GM12878 (cell line): ENCODE measurements at regions not wholly inside any gene's neighbourhood (a gene's known extent, or its start where the extent isn't known, plus 50 kb on each side); places are given as distances from the start of the nearest gene placed in this dataset.

Experiments used
- ATAC-seq: fragments of 200-7000 bp; cut with Tn5 transposase; 3 replicates; pipeline ENCODE4 v1.9.1; 2020; ENCODE audit warnings: mild to moderate bottlenecking, moderate library complexity
- BruUV-seq: library from RNA; stranded (reverse); fragments of 400-500 nt; replicated peaks from 2 replicates; lab custom pipeline; 2021; lab: Mats Ljungman, UMichigan
- CTCF ChIA-PET: fragments of 300-600 bp; sonication (Branson Sonifier 250); formaldehyde crosslinking; extraction: SDS; loops from one replicate; lab custom pipeline; 2021; ENCODE audit warnings: inconsistent platforms; lab: Yijun Ruan, JAX
- POLR2A ChIA-PET: fragments of 350-600 bp; formaldehyde crosslinking; extraction: SDS; loops from one replicate; lab custom pipeline; 2021; ENCODE audit warnings: inconsistent platforms; lab: Charles Lee
- RAD21 ChIA-PET: fragments of 300-600 bp; sonication (Branson Sonifier 250); formaldehyde crosslinking; loops from one replicate; lab custom pipeline; 2023; ENCODE audit warnings: antibody characterized with exemption; ENCODE audit not compliant: unreplicated experiment; lab: Charles Lee
- SMC1A ChIA-PET: fragments of 300-600 bp; sonication (Branson Sonifier 250); formaldehyde crosslinking; loops from one replicate; lab custom pipeline; 2023; ENCODE audit not compliant: unreplicated experiment, uncharacterized antibody; lab: Charles Lee
- DNase-seq: peaks from one replicate; pipeline ENCODE4 v3.0.0-alpha.2; 2011; ENCODE audit warnings: low read depth, low spot score
- FAIRE-seq: peaks from 3 replicates; lab custom pipeline; 2011; peaks lifted over from hg19 to GRCh38; lab: Jason Lieb, UNC
- H2AFZ ChIP-seq: 2 replicates; pipeline ENCODE4 v1.6.0; 2011; ENCODE audit warnings: low read depth, low read length, control low read depth; ENCODE audit not compliant: control insufficient read depth
- H3K27ac ChIP-seq: 2 replicates; pipeline ENCODE4 v1.5.1; 2011; ENCODE audit warnings: control low read depth; ENCODE audit not compliant: control insufficient read depth, insufficient read depth
- H3K27me3 ChIP-seq, 2 experiments: replicated peaks in 1 of 2; 2 replicates each; pipeline versions ENCODE4 v1.6.0 to v1.6.1; 2011; ENCODE audit warnings: low read length in 1 of 2; ENCODE audit not compliant: control insufficient read depth in 2 of 2, insufficient read depth in 2 of 2
- H3K36me3 ChIP-seq, 2 experiments: 2 replicates each; pipeline ENCODE4 v1.5.1; 2011; ENCODE audit warnings: low read length in 1 of 2; ENCODE audit not compliant: control insufficient read depth in 2 of 2, insufficient read depth in 2 of 2
- H3K4me1 ChIP-seq: 2 replicates; pipeline ENCODE4 v1.6.1; 2011; ENCODE audit warnings: mild to moderate bottlenecking, low read length, moderate library complexity, mixed read lengths; ENCODE audit not compliant: control insufficient read depth, insufficient read depth
- H3K4me2 ChIP-seq: 2 replicates; pipeline ENCODE4 v1.6.0; 2011; ENCODE audit warnings: control low read depth; ENCODE audit not compliant: control insufficient read depth, insufficient read depth
- H3K4me3 ChIP-seq: fragments of 200-600 bp; sonication (generic); 2 replicates; pipeline ENCODE4 v1.5.1; 2016
- H3K79me2 ChIP-seq: 2 replicates; pipeline ENCODE4 v1.6.0; 2011; ENCODE audit warnings: low read length; ENCODE audit not compliant: control insufficient read depth, insufficient read depth
- H3K9ac ChIP-seq: 2 replicates; pipeline ENCODE4 v1.8.0; 2011; ENCODE audit warnings: low read length, control low read depth, mixed read lengths; ENCODE audit not compliant: control insufficient read depth, insufficient read depth
- H3K9me3 ChIP-seq: replicated peaks from 3 replicates; pipeline ENCODE4 v1.5.1; 2011; ENCODE audit warnings: mild to moderate bottlenecking, low read length; ENCODE audit not compliant: control insufficient read depth, insufficient read depth
- H4K20me1 ChIP-seq: 2 replicates; pipeline ENCODE4 v1.6.0; 2011; ENCODE audit not compliant: control insufficient read depth, insufficient read depth
- ATF7 ChIP-seq: fragments of 450-650 bp; IDR thresholded peaks from 2 replicates; pipeline ENCODE4 v1.6.1; 2016; ENCODE audit warnings: low read depth, mild to moderate bottlenecking
- ETV6 ChIP-seq, 2 experiments: fragments of 450-650 bp in 1 of 2; IDR thresholded peaks in 1 of 2; conservative IDR thresholded peaks in 1 of 2; 2 replicates each; pipeline ENCODE4 v1.6.1; 2014; ENCODE audit warnings: antibody characterized with exemption in 1 of 2, borderline replicate concordance in 1 of 2, low read depth in 1 of 2, mild to moderate bottlenecking in 1 of 2, moderate library complexity in 1 of 2
- IKZF2 ChIP-seq, 2 experiments: fragments of 450-650 bp; IDR thresholded peaks; 2 replicates each; pipeline ENCODE4 v1.6.1; 2017; ENCODE audit warnings: mild to moderate bottlenecking in 2 of 2, moderate library complexity in 2 of 2
- IRF4 ChIP-seq: IDR thresholded peaks from 2 replicates; pipeline ENCODE4 v1.6.1; 2011; ENCODE audit warnings: low read depth, low read length
- MTA3 ChIP-seq: IDR thresholded peaks from 2 replicates; pipeline ENCODE4 v1.6.1; 2012; ENCODE audit warnings: low read length, inconsistent platforms, borderline replicate concordance
- PML ChIP-seq: IDR thresholded peaks from 2 replicates; pipeline ENCODE4 v1.6.1; 2012; ENCODE audit warnings: low read length, inconsistent platforms
- RCOR1 ChIP-seq: conservative IDR thresholded peaks from 2 replicates; pipeline ENCODE4 v1.6.1; 2012; ENCODE audit warnings: low read depth, low read length, improper control_type of control experiment
- SMC3 ChIP-seq: IDR thresholded peaks from 2 replicates; pipeline ENCODE4 v1.6.1; 2011; ENCODE audit warnings: low read length, improper control_type of control experiment, borderline replicate concordance
- SRF ChIP-seq, 2 experiments: IDR thresholded peaks; 2 replicates each; pipeline ENCODE4 v1.6.1; 2011; ENCODE audit warnings: low read depth in 2 of 2, low read length in 2 of 2, mild to moderate bottlenecking in 1 of 2, moderate library complexity in 1 of 2
- YY1 ChIP-seq: IDR thresholded peaks from 2 replicates; pipeline ENCODE4 v1.6.1; 2011; ENCODE audit warnings: low read depth, mild to moderate bottlenecking, low read length
- ZBED1 ChIP-seq: IDR thresholded peaks from 2 replicates; pipeline ENCODE4 v1.6.1; 2016; ENCODE audit warnings: borderline replicate concordance
- WGBS: methylation state at CpG from one replicate; pipeline ENCODE4 v1.1.6; 2016; ENCODE audit warnings: low lambda C conversion rate; ENCODE audit not compliant: insufficient replicate concordance, insufficient coverage; ENCODE audit errors: missing lambda C conversion rate; 5-methylcytosine and 5-hydroxymethylcytosine counted together
- in situ Hi-C: fragments of 300-500 bp; cut with MboI; formaldehyde crosslinking; loops from 9 replicates; pipeline ENCODE4 v1.14.3; 2018; ENCODE audit warnings: mixed read lengths
- intact Hi-C: fragments of 100-400 bp; cut with micrococcal nuclease; formaldehyde crosslinking; loops from one replicate; pipeline ENCODE4 v1.14.2; 2022; ENCODE audit not compliant: unreplicated experiment
- TF ChIP-seq, protein P1 (sequence below): fragments of 450-650 bp; IDR thresholded peaks from 2 replicates; pipeline ENCODE4 v1.6.1; 2017; ENCODE audit warnings: borderline replicate concordance
- TF ChIP-seq, protein P2 (sequence below): IDR thresholded peaks from 2 replicates; pipeline ENCODE4 v1.6.1; 2011; ENCODE audit warnings: low read depth, low read length, improper control_type of control experiment, borderline replicate concordance
- TF ChIP-seq, protein P3 (sequence below): fragments of 150-350 bp; IDR thresholded peaks from 2 replicates; pipeline ENCODE4 v1.6.1; 2014; ENCODE audit warnings: mild to moderate bottlenecking, low read depth, low read length
- TF ChIP-seq, protein P4 (sequence below): IDR thresholded peaks from 2 replicates; pipeline ENCODE4 v1.6.1; 2011; ENCODE audit warnings: borderline replicate concordance, low read depth, mild to moderate bottlenecking, moderate library complexity, mixed read lengths, low read length; ENCODE audit not compliant: insufficient read depth; ENCODE audit errors: extremely low read length

DNA sequence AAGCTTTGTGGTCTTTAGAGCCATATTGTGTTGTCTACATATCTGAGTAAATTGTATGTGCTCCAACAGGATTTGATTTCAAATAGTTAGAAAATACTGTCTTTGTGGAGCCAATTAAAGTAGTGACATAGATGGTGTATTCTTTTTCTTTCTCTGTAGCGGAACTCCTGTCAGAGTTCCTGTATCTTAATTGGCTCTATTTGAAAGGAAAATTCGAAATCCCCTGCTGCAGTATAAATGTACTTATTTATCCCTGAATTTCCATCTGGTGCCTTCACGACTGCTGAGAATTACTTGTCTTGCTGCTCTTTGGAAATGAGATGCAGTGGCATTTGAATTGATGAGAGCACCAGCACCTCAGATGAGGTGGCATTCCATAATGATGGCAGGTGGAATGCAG is 546.7 kb upstream of the SGCD start:
- in situ Hi-C loops = no loop called here
- H3K9ac ChIP-seq = no peak overlapping the region
- no peaks in the 10 kb centered on the region for H3K27me3 ChIP-seq
- H4K20me1 ChIP-seq = no peaks in the 10 kb centered on the region
- no peak for DNase-seq
- H3K27ac ChIP-seq = no peak overlapping the region
- ATAC-seq = no peak
- SMC1A ChIA-PET = no interaction called here
- no peaks in the 10 kb centered on the region for H3K79me2 ChIP-seq
- no peak overlapping the region for H3K4me3 ChIP-seq
- intact Hi-C loops = no loop called here
- TF ChIP-seq, protein P1, sequence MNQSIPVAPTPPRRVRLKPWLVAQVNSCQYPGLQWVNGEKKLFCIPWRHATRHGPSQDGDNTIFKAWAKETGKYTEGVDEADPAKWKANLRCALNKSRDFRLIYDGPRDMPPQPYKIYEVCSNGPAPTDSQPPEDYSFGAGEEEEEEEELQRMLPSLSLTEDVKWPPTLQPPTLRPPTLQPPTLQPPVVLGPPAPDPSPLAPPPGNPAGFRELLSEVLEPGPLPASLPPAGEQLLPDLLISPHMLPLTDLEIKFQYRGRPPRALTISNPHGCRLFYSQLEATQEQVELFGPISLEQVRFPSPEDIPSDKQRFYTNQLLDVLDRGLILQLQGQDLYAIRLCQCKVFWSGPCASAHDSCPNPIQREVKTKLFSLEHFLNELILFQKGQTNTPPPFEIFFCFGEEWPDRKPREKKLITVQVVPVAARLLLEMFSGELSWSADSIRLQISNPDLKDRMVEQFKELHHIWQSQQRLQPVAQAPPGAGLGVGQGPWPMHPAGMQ = no peak
- H3K36me3 ChIP-seq = no peaks in the 10 kb centered on the region
- H2AFZ ChIP-seq = no peak overlapping the region
- POLR2A ChIA-PET = no interaction called here
- no peak for FAIRE-seq
- no TSS peak for BruUV-seq
- H3K4me1 ChIP-seq = no peaks in the 10 kb centered on the region
- H3K9me3 ChIP-seq = no peaks in the 10 kb centered on the region
- WGBS = 31% methylated on average over 3 of the region's 3 CpGs
- RAD21 ChIA-PET = no interaction called here
- CTCF ChIA-PET = no interaction called here
- no peak overlapping the region for H3K4me2 ChIP-seq

DNA sequence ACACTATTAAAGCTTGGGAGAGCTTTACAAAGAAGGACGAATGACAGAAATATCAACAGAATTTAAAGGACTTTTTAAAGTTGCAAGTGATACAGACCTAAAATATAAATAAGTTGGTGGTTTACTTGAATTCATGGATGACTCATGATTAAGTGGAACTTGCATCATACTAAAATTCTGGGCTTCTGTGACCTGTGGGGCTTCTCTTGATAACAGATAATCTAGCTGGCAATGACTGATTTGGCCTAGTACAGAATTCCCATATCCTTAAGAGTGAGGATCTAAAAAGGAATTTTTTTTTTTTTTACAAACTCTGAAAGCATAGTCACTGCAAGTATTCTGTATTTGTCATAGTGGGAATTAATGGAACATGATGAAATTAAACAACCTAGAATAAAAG is 543.7 kb upstream of the SGCD start:
- no peaks in the 10 kb centered on the region for H3K4me1 ChIP-seq
- TF ChIP-seq ZBED1 = no peak
- TF ChIP-seq ATF7 = no peak
- TF ChIP-seq, protein P2, sequence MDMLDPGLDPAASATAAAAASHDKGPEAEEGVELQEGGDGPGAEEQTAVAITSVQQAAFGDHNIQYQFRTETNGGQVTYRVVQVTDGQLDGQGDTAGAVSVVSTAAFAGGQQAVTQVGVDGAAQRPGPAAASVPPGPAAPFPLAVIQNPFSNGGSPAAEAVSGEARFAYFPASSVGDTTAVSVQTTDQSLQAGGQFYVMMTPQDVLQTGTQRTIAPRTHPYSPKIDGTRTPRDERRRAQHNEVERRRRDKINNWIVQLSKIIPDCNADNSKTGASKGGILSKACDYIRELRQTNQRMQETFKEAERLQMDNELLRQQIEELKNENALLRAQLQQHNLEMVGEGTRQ = no peak
- TF ChIP-seq ETV6 (conservative IDR thresholded peaks at IDR 0.05 in 1 of 2, IDR thresholded peaks at IDR 0.05 in 1 of 2; ENCODE audit: borderline replicate concordance in 1 of 2, low read depth in 1 of 2) = no peak
- TF ChIP-seq PML = no peak
- TF ChIP-seq MTA3 = no peak
- TF ChIP-seq, protein P3, sequence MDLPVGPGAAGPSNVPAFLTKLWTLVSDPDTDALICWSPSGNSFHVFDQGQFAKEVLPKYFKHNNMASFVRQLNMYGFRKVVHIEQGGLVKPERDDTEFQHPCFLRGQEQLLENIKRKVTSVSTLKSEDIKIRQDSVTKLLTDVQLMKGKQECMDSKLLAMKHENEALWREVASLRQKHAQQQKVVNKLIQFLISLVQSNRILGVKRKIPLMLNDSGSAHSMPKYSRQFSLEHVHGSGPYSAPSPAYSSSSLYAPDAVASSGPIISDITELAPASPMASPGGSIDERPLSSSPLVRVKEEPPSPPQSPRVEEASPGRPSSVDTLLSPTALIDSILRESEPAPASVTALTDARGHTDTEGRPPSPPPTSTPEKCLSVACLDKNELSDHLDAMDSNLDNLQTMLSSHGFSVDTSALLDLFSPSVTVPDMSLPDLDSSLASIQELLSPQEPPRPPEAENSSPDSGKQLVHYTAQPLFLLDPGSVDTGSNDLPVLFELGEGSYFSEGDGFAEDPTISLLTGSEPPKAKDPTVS = no peak
- no peak for TF ChIP-seq SMC3
- TF ChIP-seq, protein P4, sequence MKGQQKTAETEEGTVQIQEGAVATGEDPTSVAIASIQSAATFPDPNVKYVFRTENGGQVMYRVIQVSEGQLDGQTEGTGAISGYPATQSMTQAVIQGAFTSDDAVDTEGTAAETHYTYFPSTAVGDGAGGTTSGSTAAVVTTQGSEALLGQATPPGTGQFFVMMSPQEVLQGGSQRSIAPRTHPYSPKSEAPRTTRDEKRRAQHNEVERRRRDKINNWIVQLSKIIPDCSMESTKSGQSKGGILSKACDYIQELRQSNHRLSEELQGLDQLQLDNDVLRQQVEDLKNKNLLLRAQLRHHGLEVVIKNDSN = no peak
- TF ChIP-seq IKZF2 (IDR thresholded peaks at IDR 0.05) = no peak
- TF ChIP-seq YY1 = no peak
- TF ChIP-seq IRF4 = no peak
- no peak for TF ChIP-seq RCOR1
- TF ChIP-seq SRF (IDR thresholded peaks at IDR 0.05; ENCODE audit: low read depth in 2 of 2, low read length in 2 of 2) = no peak

More for the DNA sequence above, 543.7 kb upstream of the SGCD start:
- POLR2A ChIA-PET = no interaction called here
- no peaks in the 10 kb centered on the region for H3K9me3 ChIP-seq
- no TSS peak for BruUV-seq
- no peak overlapping the region for H3K27ac ChIP-seq
- DNase-seq (no peak), FAIRE-seq (no peak), ATAC-seq (no peak)
- H4K20me1 ChIP-seq = no peaks in the 10 kb centered on the region
- no peak overlapping the region for H3K4me2 ChIP-seq
- H3K9ac ChIP-seq = no peak overlapping the region
- SMC1A ChIA-PET = no interaction called here
- CTCF ChIA-PET = no interaction called here
- RAD21 ChIA-PET = no interaction called here
- H3K36me3 ChIP-seq = no peaks in the 10 kb centered on the region
- H3K27me3 ChIP-seq = no peaks in the 10 kb centered on the region
- H3K79me2 ChIP-seq = no peaks in the 10 kb centered on the region
- H3K4me3 ChIP-seq = no peak overlapping the region
- intact Hi-C loops = no loop called here
- WGBS = 0% methylated on average over 1 of the region's 1 CpG
- H2AFZ ChIP-seq = no peak overlapping the region
- in situ Hi-C loops = no loop called here
